ENCODE measurements at regions not wholly inside any gene's neighbourhood (a gene's known extent, or its start where the extent isn't known, plus 50 kb on each side); places are given as distances from the start of the nearest gene placed in this dataset.

DNA sequence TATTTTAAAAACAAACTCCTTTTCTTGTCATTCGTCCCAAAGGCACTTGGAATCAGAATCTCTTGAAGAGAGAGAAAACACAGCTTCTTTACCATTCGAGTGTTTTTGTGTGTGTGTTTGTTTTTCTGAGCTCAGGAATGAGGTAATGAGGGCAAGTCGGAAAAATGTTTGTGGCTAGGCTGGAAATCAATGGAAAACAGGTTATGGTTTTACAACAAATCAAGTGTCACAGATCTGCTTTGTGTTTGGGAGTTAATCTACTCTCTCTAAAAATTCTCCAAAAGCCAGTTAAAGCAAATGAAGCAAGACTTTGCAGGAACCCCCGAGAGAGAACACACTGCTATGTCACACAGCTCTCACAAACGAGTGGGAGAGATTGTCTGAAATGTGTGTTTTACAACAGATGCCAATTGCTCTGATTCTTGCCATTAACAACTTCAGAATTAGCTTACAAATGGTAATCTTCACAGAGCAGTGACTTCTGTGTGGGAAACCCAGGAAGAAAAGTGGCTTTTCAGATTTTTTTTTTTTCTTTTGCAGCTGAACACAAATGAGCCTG is 264.1 kb downstream of the CBLL2 start:
- H3K27ac Mint-ChIP-seq = no peak overlapping the region
- no peak overlapping the region for H3K4me3 Mint-ChIP-seq
- no peaks in the 10 kb centered on the region for H3K36me3 Mint-ChIP-seq (ENCODE audit: low read depth)
- TF ChIP-seq, protein P1, sequence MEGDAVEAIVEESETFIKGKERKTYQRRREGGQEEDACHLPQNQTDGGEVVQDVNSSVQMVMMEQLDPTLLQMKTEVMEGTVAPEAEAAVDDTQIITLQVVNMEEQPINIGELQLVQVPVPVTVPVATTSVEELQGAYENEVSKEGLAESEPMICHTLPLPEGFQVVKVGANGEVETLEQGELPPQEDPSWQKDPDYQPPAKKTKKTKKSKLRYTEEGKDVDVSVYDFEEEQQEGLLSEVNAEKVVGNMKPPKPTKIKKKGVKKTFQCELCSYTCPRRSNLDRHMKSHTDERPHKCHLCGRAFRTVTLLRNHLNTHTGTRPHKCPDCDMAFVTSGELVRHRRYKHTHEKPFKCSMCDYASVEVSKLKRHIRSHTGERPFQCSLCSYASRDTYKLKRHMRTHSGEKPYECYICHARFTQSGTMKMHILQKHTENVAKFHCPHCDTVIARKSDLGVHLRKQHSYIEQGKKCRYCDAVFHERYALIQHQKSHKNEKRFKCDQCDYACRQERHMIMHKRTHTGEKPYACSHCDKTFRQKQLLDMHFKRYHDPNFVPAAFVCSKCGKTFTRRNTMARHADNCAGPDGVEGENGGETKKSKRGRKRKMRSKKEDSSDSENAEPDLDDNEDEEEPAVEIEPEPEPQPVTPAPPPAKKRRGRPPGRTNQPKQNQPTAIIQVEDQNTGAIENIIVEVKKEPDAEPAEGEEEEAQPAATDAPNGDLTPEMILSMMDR (IDR thresholded peaks at IDR 0.05; ENCODE audit: unreplicated experiment in 3 of 3) = no peak
- H3K9me3 Mint-ChIP-seq = peaks cover 6% of the 10 kb centered on the region
- H3K4me1 Mint-ChIP-seq = peaks cover 6% of the 10 kb centered on the region
- no peaks in the 10 kb centered on the region for H3K27me3 Mint-ChIP-seq (ENCODE audit: low read depth)

DNA sequence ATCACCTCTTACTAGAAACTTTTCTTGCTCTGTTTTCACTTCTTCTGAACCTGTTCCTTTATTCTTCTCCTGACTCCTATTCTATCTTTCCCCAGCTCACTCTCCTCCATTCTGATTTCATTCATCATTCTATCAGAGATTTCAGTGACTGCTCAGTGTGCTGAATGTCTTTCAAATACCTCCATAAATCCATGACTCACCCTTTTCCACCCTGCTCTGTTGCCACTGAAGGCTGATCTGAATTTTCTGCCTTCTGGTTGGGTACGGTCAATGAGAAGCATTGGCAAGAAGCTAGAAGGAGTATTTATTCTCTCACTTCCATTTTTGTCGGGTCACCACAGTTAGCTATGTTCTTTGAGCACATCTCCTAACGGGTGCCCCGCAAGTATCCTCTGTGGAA is 265.9 kb downstream of the CBLL2 start:
- TF ChIP-seq, protein P1 (IDR thresholded peaks at IDR 0.05; ENCODE audit: unreplicated experiment in 3 of 3) = no peak
- peaks cover 6% of the 10 kb centered on the region for H3K4me1 Mint-ChIP-seq
- H3K4me3 Mint-ChIP-seq = no peak overlapping the region
- H3K27ac Mint-ChIP-seq = no peak overlapping the region
- H3K9me3 Mint-ChIP-seq = peaks cover 11% of the 10 kb centered on the region
- no peaks in the 10 kb centered on the region for H3K36me3 Mint-ChIP-seq (ENCODE audit: low read depth)
- no peaks in the 10 kb centered on the region for H3K27me3 Mint-ChIP-seq (ENCODE audit: low read depth)

DNA sequence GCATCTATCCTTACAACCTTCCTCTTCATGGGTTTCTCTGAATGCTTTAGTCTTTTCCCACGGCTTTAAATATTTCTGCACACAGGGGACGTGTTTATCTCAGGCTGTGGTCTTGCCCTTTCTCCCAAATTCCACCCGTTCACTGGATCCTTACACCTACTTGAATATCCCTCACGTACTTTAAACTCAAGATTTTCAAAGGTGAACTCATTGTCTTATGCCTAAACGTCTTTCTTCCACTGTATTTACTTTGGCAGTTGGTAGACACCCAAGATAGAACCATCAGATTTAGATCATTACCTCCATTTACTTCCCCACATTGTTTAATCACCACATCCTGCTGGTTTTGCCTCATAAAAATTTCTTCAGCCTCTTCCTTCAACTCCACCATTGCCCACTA is 269.2 kb downstream of the CBLL2 start:
- TF ChIP-seq, protein P1 (IDR thresholded peaks at IDR 0.05; ENCODE audit: unreplicated experiment in 3 of 3) = no peak
- H3K4me3 Mint-ChIP-seq = no peak overlapping the region

GRCh38 chrX:22542641-22543040 is 269.9 kb downstream of the CBLL2 start:
- TF ChIP-seq, protein P1 (IDR thresholded peaks at IDR 0.05; ENCODE audit: unreplicated experiment in 3 of 3) = no peak
- no peaks in the 10 kb centered on the region for H3K4me1 Mint-ChIP-seq
- H3K9me3 Mint-ChIP-seq = peaks cover 11% of the 10 kb centered on the region
- no peak overlapping the region for H3K27ac Mint-ChIP-seq
- no peaks in the 10 kb centered on the region for H3K27me3 Mint-ChIP-seq (ENCODE audit: low read depth)
- H3K4me3 Mint-ChIP-seq = no peak overlapping the region
- no peaks in the 10 kb centered on the region for H3K36me3 Mint-ChIP-seq (ENCODE audit: low read depth)

More for the DNA sequence above, 269.2 kb downstream of the CBLL2 start:
- Mint-ChIP-seq H3K36me3 (ENCODE audit: low read depth) (no peaks in the 10 kb centered on the region), H3K9me3 (peaks cover 11% of the 10 kb centered on the region), H3K27ac (no peak overlapping the region), H3K27me3 (ENCODE audit: low read depth) (no peaks in the 10 kb centered on the region), H3K4me1 (peaks cover under 1% of the 10 kb centered on the region)

DNA sequence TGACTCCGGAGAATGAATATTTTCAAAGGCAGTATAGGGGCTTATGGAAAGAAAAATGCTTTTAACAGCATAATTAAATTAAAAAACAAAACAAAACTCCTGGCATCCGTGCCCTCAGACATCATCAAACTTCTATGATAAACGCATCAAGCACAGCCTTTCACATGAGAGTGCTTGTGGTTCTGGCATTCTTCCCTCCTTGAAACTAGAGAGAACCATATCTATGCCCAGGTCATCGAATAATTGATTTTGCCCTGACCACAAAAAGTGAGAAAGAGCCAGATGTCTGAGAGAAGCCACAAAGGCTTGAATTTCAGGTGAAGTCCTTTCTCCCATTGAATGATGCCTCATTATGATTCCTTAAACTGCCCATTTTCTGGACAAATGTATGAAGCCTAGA is 286.8 kb downstream of the CBLL2 start:
- no peaks in the 10 kb centered on the region for H3K36me3 Mint-ChIP-seq (ENCODE audit: low read depth)
- H3K27ac Mint-ChIP-seq = peak overlapping the region; percentile 31 to 66 (median 51)
- H3K27me3 Mint-ChIP-seq (ENCODE audit: low read depth) = no peaks in the 10 kb centered on the region
- H3K4me1 Mint-ChIP-seq = peaks cover 6% of the 10 kb centered on the region
- H3K9me3 Mint-ChIP-seq = peaks cover 12% of the 10 kb centered on the region
- TF ChIP-seq, protein P1 (IDR thresholded peaks at IDR 0.05; ENCODE audit: unreplicated experiment in 3 of 3) = no peak
- H3K4me3 Mint-ChIP-seq = no peak overlapping the region

DNA sequence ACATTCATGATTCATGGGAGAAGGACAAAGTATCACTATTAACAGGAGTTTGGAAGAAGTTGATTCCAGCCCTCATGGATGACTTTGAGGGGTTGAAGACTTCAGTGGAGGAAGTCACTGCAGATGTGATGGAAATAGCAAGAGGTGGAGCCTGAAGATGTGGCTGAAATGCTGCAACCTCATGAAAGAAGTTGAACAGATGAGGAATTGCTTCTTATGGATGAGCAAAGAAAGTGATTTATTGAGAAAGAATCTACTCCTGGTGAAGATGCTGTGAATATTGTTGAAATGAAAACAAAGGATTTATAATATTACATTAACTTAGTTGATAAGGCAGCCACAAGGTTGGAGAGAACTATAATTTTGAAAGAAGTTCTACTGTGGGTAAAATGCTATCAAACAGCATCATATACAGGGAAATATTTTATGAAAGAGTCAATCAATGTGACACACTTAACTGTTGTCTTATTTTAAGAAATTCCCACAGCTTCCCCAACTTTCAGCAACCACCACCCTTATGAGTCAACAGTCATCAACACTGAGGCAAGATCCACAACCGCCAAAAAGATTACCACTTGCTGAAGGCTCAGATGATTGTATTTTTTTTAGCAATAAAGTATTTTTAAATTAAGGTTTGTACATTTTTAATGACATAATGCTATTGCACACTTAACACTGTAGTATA is 302.6 kb downstream of the CBLL2 start:
- H3K4me3 Mint-ChIP-seq = no peak overlapping the region
- H3K27me3 Mint-ChIP-seq (ENCODE audit: low read depth) = no peaks in the 10 kb centered on the region
- H3K9me3 Mint-ChIP-seq = no peaks in the 10 kb centered on the region
- H3K27ac Mint-ChIP-seq = no peak overlapping the region
- H3K4me1 Mint-ChIP-seq = no peaks in the 10 kb centered on the region
- TF ChIP-seq, protein P1 (IDR thresholded peaks at IDR 0.05; ENCODE audit: unreplicated experiment in 3 of 3) = no peak
- H3K36me3 Mint-ChIP-seq (ENCODE audit: low read depth) = no peaks in the 10 kb centered on the region

Data from nephron (organoid).